Peyer's patch (tissue), 4 donors: ENCODE measurements at regions not wholly inside any gene's neighbourhood (a gene's known extent, or its start where the extent isn't known, plus 50 kb on each side); places are given as distances from the start of the nearest gene placed in this dataset.
"Not testable (repeated sequence)": the region's sequence is repeated elsewhere in the genome, so short reads cannot be mapped to it uniquely, and the experiment has no call there.

Experiments used
- DNase-seq, 3 donors: peaks; one replicate each; pipeline ENCODE4 v3.0.0-alpha.2; 2017 to 2019
- H3K27ac ChIP-seq, 4 donors: fragments of 200-600 bp; sonication (generic); one replicate each; pipeline ENCODE4 v1.5.1; 2016 to 2019
- H3K27me3 ChIP-seq, 2 donors: fragments of 200-600 bp; sonication (generic); one replicate each; pipeline ENCODE4 v1.5.1; 2019
- H3K36me3 ChIP-seq, 3 donors: fragments of 200-600 bp; sonication (generic); one replicate each; pipeline ENCODE4 v1.5.1; 2016 to 2019
- H3K4me1 ChIP-seq, 4 donors: fragments of 200-600 bp; sonication (generic); one replicate each; pipeline ENCODE4 v1.5.1; 2016 to 2019
- H3K4me3 ChIP-seq, 4 donors: fragments of 200-600 bp; sonication (generic); 1 replicate in 3 of 4; 2 replicates in 1 of 4; pipeline ENCODE4 v1.5.1; 2016 to 2019; ENCODE audit warnings: mild to moderate bottlenecking in 1 of 4
- H3K9me3 ChIP-seq, 4 donors: fragments of 200-600 bp; sonication (generic); one replicate each; pipeline ENCODE4 v1.5.1; 2016 to 2019; ENCODE audit warnings: mild to moderate bottlenecking in 1 of 4
- POLR2A ChIP-seq, 2 donors: fragments of 450-650 bp; IDR thresholded peaks; one replicate each; pipeline ENCODE4 v1.5.1; 2017; ENCODE audit warnings: antibody characterized with exemption in 2 of 2, mild to moderate bottlenecking in 2 of 2, moderate library complexity in 2 of 2
- TF ChIP-seq, protein P1 (sequence below), 6 experiments: fragments of 450-650 bp in 4 of 6; fragments of 200-600 bp in 2 of 6; sonication (generic) in 1 of 6; IDR thresholded peaks; one replicate each; pipeline ENCODE4 v1.5.1; 2017 to 2019; ENCODE audit warnings: antibody characterized with exemption in 6 of 6, mild to moderate bottlenecking in 3 of 6, moderate library complexity in 1 of 6

DNA sequence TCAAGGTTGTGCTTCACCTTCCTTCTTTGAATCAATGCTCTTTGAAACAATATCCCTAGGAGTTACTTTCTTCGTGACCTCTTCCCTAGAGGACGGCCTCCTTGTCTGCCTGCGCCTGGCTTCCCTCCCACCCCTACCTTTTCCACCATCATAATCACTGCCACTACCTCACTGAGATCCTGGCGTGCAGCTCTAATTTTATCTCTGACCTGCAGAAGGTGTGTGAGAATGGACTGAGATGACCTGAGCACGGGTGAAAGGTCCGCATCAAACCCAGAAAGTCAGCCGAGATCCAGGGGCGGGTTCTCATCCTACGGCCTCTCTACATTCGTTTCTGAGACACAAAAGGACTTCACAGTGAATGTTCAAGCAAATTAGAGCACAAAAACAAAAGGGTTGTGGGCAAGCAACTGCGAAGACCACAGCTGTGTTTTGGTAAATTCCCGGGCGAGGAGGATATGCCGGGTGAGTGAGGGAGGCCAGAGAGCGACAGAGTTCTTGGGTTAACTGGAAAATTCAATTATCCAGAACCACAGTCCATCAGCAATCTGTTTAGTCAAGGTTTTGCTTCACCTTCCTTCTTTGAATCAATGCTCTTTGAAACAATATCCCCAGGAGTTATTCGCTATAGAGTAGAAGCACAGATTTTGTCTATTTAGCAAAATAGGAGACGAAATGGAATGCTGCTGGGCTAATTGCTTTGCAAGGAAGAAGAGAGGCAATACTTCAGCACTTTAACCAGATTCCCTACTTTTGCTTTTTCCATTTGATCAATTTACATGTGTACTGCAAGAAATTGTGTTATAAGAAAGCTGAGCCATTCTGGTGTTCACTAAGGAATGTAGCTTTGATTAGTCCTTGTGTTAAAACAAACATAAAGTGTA lies 212.6 kb downstream of the ACKR3 start:
- Histone ChIP-seq H3K4me1 (no peaks in the 10 kb centered on the region), H3K27me3 (no peaks in the 10 kb centered on the region), H3K36me3 (no peaks in the 10 kb centered on the region), H3K9me3 (no peaks in the 10 kb centered on the region), H3K4me3 (no peak overlapping the region), H3K27ac (no peak overlapping the region)
- TF ChIP-seq, protein P1, sequence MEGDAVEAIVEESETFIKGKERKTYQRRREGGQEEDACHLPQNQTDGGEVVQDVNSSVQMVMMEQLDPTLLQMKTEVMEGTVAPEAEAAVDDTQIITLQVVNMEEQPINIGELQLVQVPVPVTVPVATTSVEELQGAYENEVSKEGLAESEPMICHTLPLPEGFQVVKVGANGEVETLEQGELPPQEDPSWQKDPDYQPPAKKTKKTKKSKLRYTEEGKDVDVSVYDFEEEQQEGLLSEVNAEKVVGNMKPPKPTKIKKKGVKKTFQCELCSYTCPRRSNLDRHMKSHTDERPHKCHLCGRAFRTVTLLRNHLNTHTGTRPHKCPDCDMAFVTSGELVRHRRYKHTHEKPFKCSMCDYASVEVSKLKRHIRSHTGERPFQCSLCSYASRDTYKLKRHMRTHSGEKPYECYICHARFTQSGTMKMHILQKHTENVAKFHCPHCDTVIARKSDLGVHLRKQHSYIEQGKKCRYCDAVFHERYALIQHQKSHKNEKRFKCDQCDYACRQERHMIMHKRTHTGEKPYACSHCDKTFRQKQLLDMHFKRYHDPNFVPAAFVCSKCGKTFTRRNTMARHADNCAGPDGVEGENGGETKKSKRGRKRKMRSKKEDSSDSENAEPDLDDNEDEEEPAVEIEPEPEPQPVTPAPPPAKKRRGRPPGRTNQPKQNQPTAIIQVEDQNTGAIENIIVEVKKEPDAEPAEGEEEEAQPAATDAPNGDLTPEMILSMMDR (IDR thresholded peaks at IDR 0.05), result no peak
- TF ChIP-seq POLR2A (IDR thresholded peaks at IDR 0.05), result no peak
- DNase-seq, result no peak

DNA sequence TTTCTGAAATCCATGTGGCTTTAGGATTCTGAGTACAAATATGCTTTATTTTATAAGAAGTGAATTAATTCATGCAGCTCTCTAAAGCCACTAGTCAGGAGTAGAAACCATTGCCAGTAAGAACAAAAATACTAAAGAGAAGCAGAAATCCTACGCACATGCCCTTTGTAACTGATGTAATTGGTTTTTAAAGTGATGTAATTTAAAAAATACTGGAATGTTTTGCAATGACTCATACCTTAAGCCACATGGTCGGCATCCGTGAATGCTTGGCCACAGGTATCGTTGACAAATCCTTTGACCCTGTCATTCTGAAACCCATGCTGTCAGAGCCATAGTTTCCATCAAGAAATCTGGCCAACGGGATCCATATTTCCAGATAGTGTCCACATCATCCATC lies 213.3 kb downstream of the ACKR3 start:
- H3K4me1 ChIP-seq, result no peaks in the 10 kb centered on the region
- no peak for DNase-seq
- H3K9me3 ChIP-seq, result no peaks in the 10 kb centered on the region
- H3K36me3 ChIP-seq, result no peaks in the 10 kb centered on the region
- TF ChIP-seq, protein P1 (IDR thresholded peaks at IDR 0.05), result no peak
- TF ChIP-seq POLR2A (IDR thresholded peaks at IDR 0.05), result no peak
- H3K27me3 ChIP-seq, result no peaks in the 10 kb centered on the region
- no peak overlapping the region for H3K4me3 ChIP-seq
- no peak overlapping the region for H3K27ac ChIP-seq

DNA sequence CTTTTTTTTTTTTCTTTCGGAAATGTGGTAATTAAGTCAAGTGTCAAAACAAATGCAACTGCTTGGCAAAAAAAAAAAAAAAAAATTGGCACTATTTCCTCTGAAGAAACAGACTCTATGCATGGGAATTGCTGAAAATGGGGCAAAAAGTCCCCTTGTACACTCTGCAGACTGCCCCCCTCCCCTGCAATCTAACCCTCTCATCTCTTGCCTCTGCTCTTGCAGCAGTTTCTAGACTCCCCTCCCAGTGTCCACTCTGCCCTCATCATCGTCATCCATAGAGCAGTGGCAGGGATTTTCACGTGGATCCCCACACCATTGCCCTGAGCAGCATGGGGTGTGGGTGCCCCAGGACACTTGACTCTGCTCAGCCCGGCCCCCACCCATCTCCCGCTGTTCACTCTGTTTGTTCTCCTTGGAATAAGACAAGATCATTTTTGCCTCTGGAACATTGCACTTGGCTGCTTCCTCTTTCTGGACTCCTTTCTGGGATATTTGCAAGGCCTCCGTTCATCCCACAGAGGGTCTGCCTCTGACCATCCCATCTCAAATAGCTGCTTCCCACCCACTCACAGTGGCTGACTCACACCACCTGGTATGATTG lies 213.9 kb downstream of the ACKR3 start:
- TF ChIP-seq, protein P1 (IDR thresholded peaks at IDR 0.05), result no peak
- TF ChIP-seq POLR2A (IDR thresholded peaks at IDR 0.05), result no peak
- Histone ChIP-seq H3K4me3 (no peak overlapping the region), H3K27ac (no peak overlapping the region), H3K9me3 (no peaks in the 10 kb centered on the region), H3K4me1 (no peaks in the 10 kb centered on the region), H3K27me3 (no peaks in the 10 kb centered on the region), H3K36me3 (no peaks in the 10 kb centered on the region)
- no peak for DNase-seq

DNA sequence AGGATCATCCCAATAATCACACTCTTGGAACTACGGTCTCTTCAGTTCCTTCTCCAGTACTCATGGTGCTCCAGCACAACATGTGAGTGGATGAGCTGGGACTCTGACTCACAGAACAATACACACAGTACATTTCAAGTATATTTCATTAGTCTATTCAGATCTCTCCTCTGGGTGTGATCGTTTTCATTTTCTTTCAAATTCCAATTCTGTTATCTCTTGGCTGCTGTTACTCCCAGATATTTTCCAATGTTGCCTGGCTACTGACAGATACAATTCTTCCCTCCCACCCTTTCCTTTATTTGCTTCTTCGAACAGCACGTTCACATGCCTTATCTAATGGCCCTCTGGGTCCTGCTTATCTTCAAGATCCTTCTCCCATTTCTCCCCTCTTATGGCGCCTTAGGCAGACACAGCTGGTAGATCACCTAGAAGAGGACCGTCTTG lies 216.0 kb downstream of the ACKR3 start:
- no peak for DNase-seq
- no peaks in the 10 kb centered on the region for H3K36me3 ChIP-seq
- H3K27ac ChIP-seq, result no peak overlapping the region
- no peaks in the 10 kb centered on the region for H3K4me1 ChIP-seq
- no peaks in the 10 kb centered on the region for H3K27me3 ChIP-seq
- H3K9me3 ChIP-seq, result no peaks in the 10 kb centered on the region
- TF ChIP-seq, protein P1 (IDR thresholded peaks at IDR 0.05), result no peak
- no peak for TF ChIP-seq POLR2A (IDR thresholded peaks at IDR 0.05)
- H3K4me3 ChIP-seq, result no peak overlapping the region

DNA sequence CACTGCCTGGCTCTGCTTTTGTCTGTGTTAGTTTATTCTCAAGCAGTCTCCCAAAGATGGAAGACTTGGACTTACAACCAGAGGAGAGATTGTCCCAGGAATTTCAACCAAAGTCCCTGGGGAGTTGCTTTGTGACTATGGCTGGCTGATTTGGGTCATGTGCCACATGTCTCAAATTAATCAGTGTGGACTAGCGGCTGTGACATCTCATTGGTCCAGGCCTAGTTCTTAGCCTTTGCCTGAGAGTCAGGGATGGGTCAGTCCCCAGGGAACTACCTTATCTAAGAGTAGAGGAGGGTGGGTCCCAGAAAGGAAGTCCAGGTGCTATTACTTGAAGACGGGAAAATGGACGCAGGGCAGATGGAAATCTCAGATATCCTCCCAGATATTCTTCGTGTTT lies 217.1 kb downstream of the ACKR3 start:
- no peak for DNase-seq
- Histone ChIP-seq H3K27ac (no peak overlapping the region), H3K4me3 (no peak overlapping the region), H3K9me3 (no peaks in the 10 kb centered on the region), H3K4me1 (no peaks in the 10 kb centered on the region), H3K36me3 (no peaks in the 10 kb centered on the region), H3K27me3 (no peaks in the 10 kb centered on the region)
- TF ChIP-seq, protein P1 (IDR thresholded peaks at IDR 0.05), result no peak
- no peak for TF ChIP-seq POLR2A (IDR thresholded peaks at IDR 0.05)

- not testable (repeated sequence) for H3K36me3 ChIP-seq, H3K4me1 ChIP-seq, H3K27ac ChIP-seq, DNase-seq, H3K27me3 ChIP-seq, H3K4me3 ChIP-seq, H3K9me3 ChIP-seq
These were observed 217.8 kb downstream of the ACKR3 start for GRCh38 chr2:236787376-236787775.
